ENCODE measurements at regions not wholly inside any gene's neighbourhood (a gene's known extent, or its start where the extent isn't known, plus 50 kb on each side); places are given as distances from the start of the nearest gene placed in this dataset.

DNA sequence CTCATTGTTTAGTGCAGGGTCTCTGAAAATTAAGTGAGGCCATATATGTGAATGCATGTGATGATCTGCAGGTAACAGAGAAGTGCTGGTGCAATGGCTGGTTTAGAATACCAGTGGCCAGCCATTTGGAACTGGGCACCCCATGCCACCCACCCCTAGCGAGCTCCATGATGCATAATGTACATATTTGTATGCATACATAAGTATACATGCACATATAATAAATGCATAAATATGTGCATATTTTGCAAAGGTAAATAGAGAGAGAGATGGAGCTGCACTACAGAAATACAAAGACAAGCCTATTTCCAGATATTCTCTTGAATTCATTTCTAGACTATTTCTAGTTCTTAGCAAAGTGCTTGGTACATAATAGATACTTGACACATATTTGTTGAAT, 68.5 kb upstream of the IGSF21 start:
- intact Hi-C loops (cut with DNase I): no loop called here
- DNase-seq (ENCODE audit: low spot score) (no peak), ATAC-seq (no peak)

GRCh38 chr1:18041102-18041501, 66.5 kb upstream of the IGSF21 start:
- peak; percentile 79 for ATAC-seq
- DNase-seq (ENCODE audit: low spot score): no peak
- intact Hi-C loops (cut with DNase I): no loop called here

- no peak for ATAC-seq
- DNase-seq (ENCODE audit: low spot score): no peak
- intact Hi-C loops (cut with DNase I): no loop called here
Measured at GRCh38 chr1:18041685-18042355, 65.8 kb upstream of the IGSF21 start.

DNA sequence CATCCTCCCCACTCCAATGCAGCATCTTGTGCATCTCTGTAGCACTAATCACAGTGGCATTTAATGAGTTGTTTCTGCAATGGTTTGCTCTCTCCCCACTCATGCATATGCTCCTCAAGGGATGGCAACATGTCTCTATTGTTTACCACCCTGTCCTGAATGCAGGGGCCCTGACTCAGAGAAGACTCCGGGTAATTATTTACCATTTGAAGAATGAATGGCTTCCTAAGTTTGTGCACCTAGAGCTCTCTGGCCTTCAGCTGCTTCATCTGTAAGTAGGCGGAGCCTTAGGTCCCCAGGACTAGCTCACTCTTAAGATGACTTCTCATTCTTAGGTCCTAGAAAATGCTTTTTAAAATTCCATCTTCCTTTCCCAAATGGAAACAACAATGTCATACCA, 63.7 kb upstream of the IGSF21 start:
- DNase-seq (ENCODE audit: low spot score) (no peak), ATAC-seq (no peak)
- intact Hi-C loops (cut with DNase I): no loop called here

GRCh38 chr1:18045203-18045602, 62.4 kb upstream of the IGSF21 start:
- intact Hi-C loops (cut with DNase I): no loop called here
- no peak for ATAC-seq

DNA sequence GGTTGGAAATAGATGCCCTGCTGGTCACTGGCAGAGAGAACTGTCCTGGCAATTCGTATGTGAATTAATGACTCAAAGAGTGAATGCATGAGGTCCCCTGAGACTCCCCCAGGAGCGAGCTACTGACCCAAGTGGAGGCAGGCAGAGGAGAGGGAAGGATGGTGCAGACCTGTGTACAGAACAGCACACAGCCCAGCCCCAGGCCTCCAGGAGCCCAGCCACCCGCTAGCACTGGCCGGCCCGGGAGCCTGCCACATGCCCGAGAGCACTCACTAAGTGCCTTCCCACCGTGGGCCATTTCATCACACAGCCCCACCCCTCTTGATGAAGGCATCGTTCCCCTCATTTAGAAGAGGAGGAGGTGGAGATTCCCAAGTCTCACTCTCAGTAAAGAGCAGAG, 62.0 kb upstream of the IGSF21 start:
- DNase-seq (ENCODE audit: low spot score) (no peak), ATAC-seq (no peak)
- intact Hi-C loops (cut with DNase I): no loop called here

More at GRCh38 chr1:18045203-18045602, 62.4 kb upstream of the IGSF21 start:
- no peak for DNase-seq (ENCODE audit: low spot score)

DNA sequence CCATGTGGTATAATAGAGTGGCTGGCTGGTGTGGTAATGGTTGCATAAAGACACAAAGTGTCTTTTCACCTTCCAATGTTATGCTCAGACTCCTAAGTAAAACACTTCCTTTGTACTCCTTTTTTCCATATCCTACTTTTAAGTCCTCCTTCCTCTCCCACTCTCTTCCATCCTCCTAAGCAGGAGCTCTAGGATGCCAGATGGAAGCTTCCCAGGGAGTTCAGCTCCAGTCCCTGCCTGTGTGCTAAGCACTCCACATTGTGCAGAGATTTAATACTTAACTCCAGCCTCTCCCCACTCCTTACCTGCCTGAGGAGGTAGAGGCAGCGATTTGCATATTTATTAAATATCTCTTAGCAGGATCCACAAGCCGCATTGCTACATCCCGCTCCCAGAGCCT, 60.5 kb upstream of the IGSF21 start:
- ATAC-seq (no peak), DNase-seq (ENCODE audit: low spot score) (no peak)
- intact Hi-C loops (cut with DNase I): no loop called here

DNA sequence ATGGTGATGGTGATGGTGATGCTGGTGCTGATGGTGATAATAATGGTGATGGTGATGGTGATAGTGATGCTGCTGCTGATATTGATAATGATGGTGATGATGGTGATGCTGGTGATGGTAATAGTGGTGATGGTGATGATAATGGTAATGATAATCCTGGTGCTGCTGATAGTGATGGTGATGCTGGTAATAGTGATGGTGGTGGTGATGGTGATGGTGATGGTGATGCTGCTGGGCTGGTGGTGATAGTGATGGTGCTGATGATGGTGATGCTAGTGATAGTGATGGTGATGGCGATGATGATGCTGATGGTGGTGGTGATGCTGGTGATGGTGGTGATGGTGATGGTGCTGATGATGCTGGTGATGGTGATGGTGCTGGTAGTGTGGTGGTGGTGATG, 58.4 kb upstream of the IGSF21 start:
- intact Hi-C loops (cut with DNase I): no loop called here
- ATAC-seq (no peak), DNase-seq (ENCODE audit: low spot score) (no peak)

- ATAC-seq (no peak), DNase-seq (ENCODE audit: low spot score) (no peak)
- intact Hi-C loops (cut with DNase I): no loop called here
Measured at GRCh38 chr1:18052671-18053070, 54.9 kb upstream of the IGSF21 start.

DNA sequence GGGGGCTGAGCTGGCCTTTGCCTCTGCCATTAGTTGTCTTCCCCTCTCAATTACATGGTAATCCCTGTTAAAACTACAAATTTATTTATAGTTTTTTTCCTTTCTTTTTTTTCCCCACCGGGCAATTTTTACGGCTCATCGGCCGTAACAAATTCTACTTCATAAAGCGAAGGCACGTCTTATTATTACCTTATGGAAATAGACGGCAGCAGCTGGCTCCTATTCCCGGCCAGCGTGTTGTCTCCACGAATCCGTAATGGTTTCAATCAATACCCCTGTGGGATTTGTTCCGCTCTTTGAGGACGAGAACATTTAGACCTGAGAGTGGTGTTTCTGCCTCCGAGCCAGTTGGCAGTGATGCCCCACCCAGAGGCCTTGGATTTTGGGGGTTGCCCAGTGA, 52.4 kb upstream of the IGSF21 start:
- intact Hi-C loops (cut with DNase I): no loop called here
- DNase-seq (ENCODE audit: low spot score) (no peak), ATAC-seq (no peak)

DNA sequence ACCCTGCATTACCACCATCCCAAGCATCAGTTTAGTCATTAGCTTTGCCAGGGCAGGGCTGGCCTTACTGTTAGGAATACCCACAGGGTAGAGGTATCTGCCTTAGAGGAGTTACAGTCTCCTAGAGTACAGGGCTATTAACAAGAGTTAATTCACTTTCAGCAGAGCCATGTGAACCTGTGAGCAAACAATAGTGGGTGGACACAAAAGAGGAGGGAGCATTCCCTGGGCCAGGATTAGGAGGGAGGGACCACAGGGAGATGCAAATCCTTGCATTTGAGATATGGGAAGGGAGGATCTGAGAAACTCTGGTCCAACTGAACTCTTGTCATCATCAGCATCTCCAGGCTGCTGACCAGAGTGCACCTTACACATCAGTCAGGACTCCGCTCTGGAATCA, 51.1 kb upstream of the IGSF21 start:
- ATAC-seq: no peak
- intact Hi-C loops (cut with DNase I): no loop called here
- DNase-seq (ENCODE audit: low spot score): no peak

DNA sequence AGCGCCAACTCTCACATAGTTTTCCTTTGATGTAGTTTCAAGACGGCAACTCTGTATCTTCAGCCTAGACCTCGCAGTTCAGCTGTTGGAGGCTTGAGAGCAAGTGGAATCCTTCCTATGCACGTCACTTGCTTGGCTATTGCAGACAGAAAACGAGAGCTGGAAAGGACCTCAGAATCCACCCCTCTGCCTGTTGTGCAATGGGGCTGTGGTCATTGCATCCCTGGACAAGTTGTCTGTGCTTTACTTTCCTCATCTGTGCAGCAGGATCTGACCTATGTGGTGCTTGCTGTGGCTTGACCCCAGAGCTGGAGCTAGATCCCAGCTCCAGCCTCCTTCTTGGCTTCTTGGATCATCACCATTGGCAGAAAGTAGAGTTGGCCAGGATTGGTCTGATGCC, 50.0 kb upstream of the IGSF21 start:
- intact Hi-C loops (cut with DNase I): no loop called here
- no peak for DNase-seq (ENCODE audit: low spot score)
- peak; percentile 24 for ATAC-seq

All from sciatic nerve (tissue), 2 donors.